HG02642 (cell line): ENCODE measurements at regions not wholly inside any gene's neighbourhood (a gene's known extent, or its start where the extent isn't known, plus 50 kb on each side); places are given as distances from the start of the nearest gene placed in this dataset.
A peak's percentile ranks its signal among the peaks of the same experiment; 100 is the strongest.

Experiments used
- ATAC-seq: cut with Tn5 transposase; IDR thresholded peaks from one replicate; pipeline ENCODE4 v1.9.1; 2021; ENCODE audit warnings: mild to moderate bottlenecking; ENCODE audit not compliant: unreplicated experiment, poor library complexity

- ATAC-seq: no peak
Observed at GRCh38 chr18:5091741-5092140, 105.3 kb downstream of the AKAIN1 start.

- no peak for ATAC-seq
Observed at GRCh38 chr18:5075297-5075696, 121.8 kb downstream of the AKAIN1 start.

- peak; percentile 72 for ATAC-seq
Observed at GRCh38 chr18:5073026-5073944, 123.8 kb downstream of the AKAIN1 start.

- ATAC-seq: no peak
Observed at GRCh38 chr18:5068851-5069250, 128.2 kb downstream of the AKAIN1 start.

GRCh38 chr18:5066380-5066977 is 130.6 kb downstream of the AKAIN1 start:
- peak; percentile 62 for ATAC-seq

GRCh38 chr18:5065615-5066014 is 131.4 kb downstream of the AKAIN1 start:
- ATAC-seq: no peak

GRCh38 chr18:5064841-5065370 is 132.2 kb downstream of the AKAIN1 start:
- no peak for ATAC-seq

- no peak for ATAC-seq
Observed at GRCh38 chr18:5061785-5062184, 135.3 kb downstream of the AKAIN1 start.

GRCh38 chr18:5060543-5060942 is 136.5 kb downstream of the AKAIN1 start:
- ATAC-seq: no peak

GRCh38 chr18:5059696-5060032 is 137.4 kb downstream of the AKAIN1 start:
- ATAC-seq: no peak

- no peak for ATAC-seq
Observed at GRCh38 chr18:5058768-5059695, 138.0 kb downstream of the AKAIN1 start.

- ATAC-seq: peak; percentile 86
Observed at GRCh38 chr18:5057386-5058348, 139.4 kb downstream of the AKAIN1 start.

- ATAC-seq: no peak
Observed at GRCh38 chr18:5052491-5052890, 144.6 kb downstream of the AKAIN1 start.

- no peak for ATAC-seq
Observed at GRCh38 chr18:5051207-5051606, 145.8 kb downstream of the AKAIN1 start.

GRCh38 chr18:5049124-5049523 is 147.9 kb downstream of the AKAIN1 start:
- no peak for ATAC-seq

GRCh38 chr18:5040476-5040875 is 156.6 kb downstream of the AKAIN1 start:
- ATAC-seq: no peak

- no peak for ATAC-seq
Observed at GRCh38 chr18:5036523-5036922, 160.5 kb downstream of the AKAIN1 start.

GRCh38 chr18:5031216-5031615 is 165.8 kb downstream of the AKAIN1 start:
- no peak for ATAC-seq

GRCh38 chr18:5030636-5031035 is 166.4 kb downstream of the AKAIN1 start:
- no peak for ATAC-seq
